Trophoblast cell (in vitro differentiated cells and primary cell): ENCODE measurements at regions not wholly inside any gene's neighbourhood (a gene's known extent, or its start where the extent isn't known, plus 50 kb on each side); places are given as distances from the start of the nearest gene placed in this dataset.
"Not testable (repeated sequence)": the region's sequence is repeated elsewhere in the genome, so short reads cannot be mapped to it uniquely, and the experiment has no call there.

Experiments used
- DNase-seq, 2 donors: peaks; one replicate each; pipeline ENCODE4 v3.0.0-alpha.2; 2016
- H2AFZ ChIP-seq: 2 replicates; pipeline ENCODE4 v1.6.1; 2013; ENCODE audit warnings: low read length, moderate library complexity, mild to moderate bottlenecking; ENCODE audit not compliant: insufficient read depth, poor library complexity
- H2AK5ac ChIP-seq: 2 replicates; pipeline ENCODE4 v1.6.1; 2013; ENCODE audit warnings: mild to moderate bottlenecking, low read length
- H2BK120ac ChIP-seq: 2 replicates; pipeline ENCODE4 v1.6.1; 2013; ENCODE audit warnings: low read length, mild to moderate bottlenecking, moderate library complexity; ENCODE audit not compliant: insufficient read depth, poor library complexity
- H2BK12ac ChIP-seq: 2 replicates; pipeline ENCODE4 v1.6.1; 2013; ENCODE audit warnings: mild to moderate bottlenecking, low read length, moderate library complexity
- H2BK5ac ChIP-seq: 2 replicates; pipeline ENCODE4 v1.6.1; 2013; ENCODE audit warnings: low read length, low read depth, moderate library complexity, mild to moderate bottlenecking; ENCODE audit not compliant: poor library complexity
- H3K14ac ChIP-seq: 2 replicates; pipeline ENCODE4 v1.6.1; 2013; ENCODE audit warnings: mild to moderate bottlenecking, low read length
- H3K18ac ChIP-seq: 2 replicates; pipeline ENCODE4 v1.6.1; 2013; ENCODE audit warnings: mild to moderate bottlenecking, low read length
- H3K23ac ChIP-seq: 2 replicates; pipeline ENCODE4 v1.6.1; 2013; ENCODE audit warnings: low read length
- H3K27ac ChIP-seq: 2 replicates; pipeline ENCODE4 v1.5.1; 2013; ENCODE audit warnings: low read depth, mild to moderate bottlenecking, inconsistent platforms, low read length, moderate library complexity
- H3K27me3 ChIP-seq: 2 replicates; pipeline ENCODE4 v1.6.1; 2013; ENCODE audit warnings: inconsistent platforms, mild to moderate bottlenecking, low read length, moderate library complexity; ENCODE audit not compliant: insufficient read depth
- H3K36me3 ChIP-seq, 2 experiments: 1 replicate in 1 of 2; 2 replicates in 1 of 2; pipeline ENCODE4 v1.6.1; 2013; ENCODE audit warnings: low read length in 2 of 2, mild to moderate bottlenecking in 2 of 2, moderate library complexity in 1 of 2; ENCODE audit not compliant: insufficient read depth in 2 of 2, control insufficient read depth in 1 of 2
- H3K4ac ChIP-seq: 2 replicates; pipeline ENCODE4 v1.6.1; 2013; ENCODE audit warnings: low read depth, mild to moderate bottlenecking, low read length, moderate library complexity
- H3K4me1 ChIP-seq, 2 experiments: 1 replicate in 1 of 2; 2 replicates in 1 of 2; pipeline ENCODE4 v1.6.1; 2013; ENCODE audit warnings: low read length in 2 of 2, mild to moderate bottlenecking in 2 of 2, moderate library complexity in 1 of 2; ENCODE audit not compliant: insufficient read depth in 2 of 2, control insufficient read depth in 1 of 2
- H3K4me2 ChIP-seq: 2 replicates; pipeline ENCODE4 v1.6.1; 2013; ENCODE audit warnings: inconsistent platforms, mild to moderate bottlenecking, low read length, moderate library complexity
- H3K4me3 ChIP-seq: 2 replicates; pipeline ENCODE4 v1.5.1; 2013; ENCODE audit warnings: mild to moderate bottlenecking, low read depth, low read length, inconsistent platforms
- H3K79me1 ChIP-seq: one replicate; pipeline ENCODE4 v1.6.1; 2013; ENCODE audit warnings: low read length
- H3K79me2 ChIP-seq: 2 replicates; pipeline ENCODE4 v1.6.1; 2013; ENCODE audit warnings: low read length, mild to moderate bottlenecking; ENCODE audit not compliant: control insufficient read depth, insufficient read depth, poor library complexity
- H3K9ac ChIP-seq: 2 replicates; pipeline ENCODE4 v1.6.1; 2013; ENCODE audit warnings: mild to moderate bottlenecking, low read length
- H3K9me3 ChIP-seq: 2 replicates; pipeline ENCODE4 v1.6.1; 2013; ENCODE audit warnings: low read depth, mild to moderate bottlenecking, control low read depth, inconsistent platforms, low read length; ENCODE audit not compliant: insufficient read depth
- H4K12ac ChIP-seq: 2 replicates; pipeline ENCODE4 v1.6.1; 2013; ENCODE audit warnings: low read depth, mild to moderate bottlenecking, low read length, moderate library complexity
- H4K8ac ChIP-seq: 2 replicates; pipeline ENCODE4 v1.6.1; 2013; ENCODE audit warnings: low read depth, mild to moderate bottlenecking, low read length, moderate library complexity
- H4K91ac ChIP-seq: one replicate; pipeline ENCODE4 v1.6.1; 2013; ENCODE audit warnings: low read depth, mild to moderate bottlenecking, low read length, moderate library complexity
- WGBS: extraction: QIAGEN DNeasy Blood & Tissue Kit; methylation state at CpG from one replicate; pipeline ENCODE4 v1.1.7; 2013; ENCODE audit warnings: missing lambda C conversion rate; ENCODE audit not compliant: insufficient read length, insufficient coverage; ENCODE audit errors: extremely low coverage; 5-methylcytosine and 5-hydroxymethylcytosine counted together

DNA sequence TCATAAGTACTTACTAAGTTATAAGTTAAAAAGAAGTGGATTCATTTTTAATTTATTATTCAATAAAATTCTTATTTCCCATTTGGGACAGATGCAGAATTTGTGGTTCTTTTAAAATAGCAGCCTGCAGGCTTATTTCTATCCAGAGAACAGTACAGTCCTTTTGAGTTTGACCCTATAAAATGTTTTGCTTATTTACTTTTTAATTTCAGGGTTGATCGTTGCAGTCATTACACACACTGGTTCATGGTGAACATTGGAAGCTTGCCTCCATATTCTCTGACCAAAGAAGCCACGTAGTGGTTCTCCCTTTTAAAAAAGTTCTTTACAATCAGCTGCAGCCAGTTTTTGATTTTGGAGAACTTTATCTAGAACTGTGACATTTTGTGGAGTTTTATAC, 122.9 kb upstream of the PDE7B start:
- no peak overlapping the region for H3K4me3 ChIP-seq
- no peak overlapping the region for H2BK120ac ChIP-seq
- H4K8ac ChIP-seq, result no peak overlapping the region
- no peaks in the 10 kb centered on the region for H3K79me2 ChIP-seq
- no CpG with 5 or more reads among the region's 2 CpGs for WGBS
- H2AFZ ChIP-seq, result no peak overlapping the region
- H3K18ac ChIP-seq, result no peak overlapping the region
- no peak overlapping the region for H3K9ac ChIP-seq
- no peaks in the 10 kb centered on the region for H3K27me3 ChIP-seq
- H4K91ac ChIP-seq, result no peak overlapping the region
- H2BK12ac ChIP-seq, result no peak overlapping the region
- H3K27ac ChIP-seq, result no peak overlapping the region
- no peaks in the 10 kb centered on the region for H3K36me3 ChIP-seq
- H2BK5ac ChIP-seq, result no peak overlapping the region
- H3K23ac ChIP-seq, result no peak overlapping the region
- no peaks in the 10 kb centered on the region for H3K4me1 ChIP-seq
- H2AK5ac ChIP-seq, result no peak overlapping the region
- no peak overlapping the region for H3K4ac ChIP-seq
- peaks cover 8% of the 10 kb centered on the region for H3K9me3 ChIP-seq
- H4K12ac ChIP-seq, result no peak overlapping the region
- H3K79me1 ChIP-seq, result no peaks in the 10 kb centered on the region
- no peak for DNase-seq
- H3K14ac ChIP-seq, result no peak overlapping the region
- H3K4me2 ChIP-seq, result no peak overlapping the region

DNA sequence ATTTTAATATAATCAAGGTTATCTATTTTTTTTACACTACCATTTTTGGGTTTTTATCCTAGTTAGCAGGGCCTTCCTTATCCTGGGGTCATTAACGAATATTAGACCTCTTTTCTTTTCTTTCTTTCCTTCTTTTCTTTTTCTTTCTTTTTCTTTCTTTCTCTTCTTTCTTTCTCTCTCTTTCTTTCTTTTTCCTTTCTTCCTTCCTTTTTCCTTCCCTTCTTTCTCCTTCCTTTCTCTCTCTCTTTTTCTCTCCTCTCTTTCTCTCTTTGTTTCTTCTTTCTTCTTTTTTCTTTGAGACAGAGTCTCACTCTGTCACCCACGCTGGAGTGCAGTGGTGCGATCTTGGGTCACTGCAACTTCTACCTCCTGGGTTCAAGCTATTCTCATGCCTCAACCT, 120.4 kb upstream of the PDE7B start:
- no peak overlapping the region for H3K9ac ChIP-seq
- H2BK12ac ChIP-seq, result no peak overlapping the region
- no peaks in the 10 kb centered on the region for H3K36me3 ChIP-seq
- H2AK5ac ChIP-seq, result no peak overlapping the region
- H3K79me2 ChIP-seq, result no peaks in the 10 kb centered on the region
- H3K9me3 ChIP-seq, result peaks cover 3% of the 10 kb centered on the region
- no peak for DNase-seq
- H2BK120ac ChIP-seq, result no peak overlapping the region
- H4K91ac ChIP-seq, result no peak overlapping the region
- H3K23ac ChIP-seq, result no peak overlapping the region
- no peak overlapping the region for H3K14ac ChIP-seq
- WGBS, result no CpG with 5 or more reads among the region's 3 CpGs
- no peak overlapping the region for H2BK5ac ChIP-seq
- no peak overlapping the region for H2AFZ ChIP-seq
- H3K4me3 ChIP-seq, result no peak overlapping the region
- H3K4me2 ChIP-seq, result no peak overlapping the region
- H3K79me1 ChIP-seq, result no peaks in the 10 kb centered on the region
- H4K8ac ChIP-seq, result no peak overlapping the region
- H3K27ac ChIP-seq, result no peak overlapping the region
- no peaks in the 10 kb centered on the region for H3K27me3 ChIP-seq
- H3K4me1 ChIP-seq, result no peaks in the 10 kb centered on the region
- H3K18ac ChIP-seq, result no peak overlapping the region
- no peak overlapping the region for H3K4ac ChIP-seq
- no peak overlapping the region for H4K12ac ChIP-seq

DNA sequence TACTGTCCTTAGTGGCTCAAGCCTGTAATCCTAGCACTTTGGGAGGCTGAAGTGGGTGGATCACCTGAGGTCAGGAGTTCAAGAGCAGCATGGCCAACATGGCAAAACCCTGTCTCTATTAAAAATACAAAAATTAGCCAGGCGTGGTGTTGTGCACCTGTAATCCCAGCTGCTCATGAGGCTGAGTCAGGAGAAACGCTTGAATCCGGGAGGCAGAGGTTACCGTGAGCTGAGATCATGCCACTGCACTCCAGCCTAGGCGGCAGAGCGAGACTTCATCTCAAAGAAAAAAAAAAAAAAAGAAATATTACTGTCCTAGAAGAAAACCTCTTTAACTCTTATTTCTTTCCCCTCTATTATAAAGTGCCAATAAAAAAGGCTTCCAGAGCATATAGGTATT, 115.2 kb upstream of the PDE7B start:
- not testable (repeated sequence) for H2AK5ac ChIP-seq, H3K9ac ChIP-seq, H3K79me1 ChIP-seq, H4K91ac ChIP-seq, H3K27ac ChIP-seq, H3K27me3 ChIP-seq, H3K4me3 ChIP-seq, H4K8ac ChIP-seq, H3K79me2 ChIP-seq, H2BK120ac ChIP-seq, DNase-seq, H3K4ac ChIP-seq, H3K4me1 ChIP-seq, H3K9me3 ChIP-seq, H3K18ac ChIP-seq, H3K4me2 ChIP-seq, H2BK12ac ChIP-seq, H2BK5ac ChIP-seq, H3K36me3 ChIP-seq, H3K23ac ChIP-seq, H4K12ac ChIP-seq, H3K14ac ChIP-seq, H2AFZ ChIP-seq
- whole genome bisulfite sequencing, result no CpG with 5 or more reads among the region's 6 CpGs

DNA sequence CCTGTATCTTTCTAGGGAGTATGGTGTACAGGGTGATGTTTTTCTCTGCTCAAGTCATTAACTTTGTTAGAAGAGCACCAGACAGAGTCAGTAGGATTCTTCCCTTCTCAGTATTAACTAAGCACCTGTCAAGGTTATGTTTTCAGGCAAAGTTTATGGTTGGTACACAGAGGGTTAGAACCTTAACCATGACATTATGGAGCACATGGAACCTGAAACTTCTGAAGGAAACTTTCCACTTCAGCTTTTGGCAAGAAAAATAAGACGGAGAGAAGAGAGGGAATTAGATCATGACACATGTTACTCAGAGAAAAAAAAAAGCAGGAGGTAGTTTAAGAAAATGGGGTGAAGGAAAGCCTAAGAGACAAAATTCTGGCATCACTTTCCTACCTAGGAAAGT, 112.9 kb upstream of the PDE7B start:
- Histone ChIP-seq H3K79me2 (no peaks in the 10 kb centered on the region), H3K4ac (no peak overlapping the region), H3K9ac (no peak overlapping the region), H3K79me1 (no peaks in the 10 kb centered on the region), H3K9me3 (no peaks in the 10 kb centered on the region), H3K27ac (no peak overlapping the region), H3K4me1 (no peaks in the 10 kb centered on the region), H4K12ac (no peak overlapping the region), H3K4me3 (no peak overlapping the region), H2BK120ac (no peak overlapping the region), H2BK5ac (no peak overlapping the region), H3K18ac (no peak overlapping the region), H2BK12ac (no peak overlapping the region), H2AK5ac (no peak overlapping the region), H3K27me3 (no peaks in the 10 kb centered on the region), H3K4me2 (no peak overlapping the region), H4K91ac (no peak overlapping the region), H3K14ac (no peak overlapping the region), H2AFZ (no peak overlapping the region), H3K36me3 (no peaks in the 10 kb centered on the region), H3K23ac (no peak overlapping the region), H4K8ac (no peak overlapping the region)
- no peak for DNase-seq
- no CpG with 5 or more reads among the region's 1 CpG for WGBS
